ENCODE measurements at regions not wholly inside any gene's neighbourhood (a gene's known extent, or its start where the extent isn't known, plus 50 kb on each side); places are given as distances from the start of the nearest gene placed in this dataset.

GRCh38 chrX:79631526-79631925 lies 264.4 kb upstream of the ITM2A start:
- TF ChIP-seq FOXK2 (IDR thresholded peaks at IDR 0.05) (no peak), ARNT (IDR thresholded peaks at IDR 0.05) (no peak), FOXA1 (IDR thresholded peaks at IDR 0.05) (no peak), ELF4 (IDR thresholded peaks at IDR 0.05) (no peak), NFRKB (IDR thresholded peaks at IDR 0.05) (no peak), SP1 (IDR thresholded peaks at IDR 0.05) (no peak), ZNF384 (IDR thresholded peaks at IDR 0.05) (no peak), PKNOX1 (IDR thresholded peaks at IDR 0.05) (no peak), CTBP1 (IDR thresholded peaks at IDR 0.05; ENCODE audit: borderline replicate concordance) (no peak), TARDBP (IDR thresholded peaks at IDR 0.05) (no peak), SUZ12 (IDR thresholded peaks at IDR 0.05) (no peak)

All from HEK293T (cell line).